ENCODE measurements at regions not wholly inside any gene's neighbourhood (a gene's known extent, or its start where the extent isn't known, plus 50 kb on each side); places are given as distances from the start of the nearest gene placed in this dataset.
A peak's percentile ranks its signal among the peaks of the same experiment; 100 is the strongest.

- 78 to 85% (median 82%) methylated on average over 9 of the region's 9 CpGs for WGBS, 5 donors
- H3K36me3 ChIP-seq, result peaks cover 0 to 39% (median 0%) of the 10 kb centered on the region in 6 donors
These were observed 65.8 kb upstream of the ANTXRL start for GRCh38 chr10:46220872-46221538.

GRCh38 chr10:46222364-46222935, 64.3 kb upstream of the ANTXRL start:
- Histone ChIP-seq H3K4me3 (no peak overlapping the region), H3K4me1 (peaks cover 0 to under 1% (median 0%) of the 10 kb centered on the region in 6 donors), H3K36me3 (peaks cover 0 to 28% (median 0%) of the 10 kb centered on the region in 6 donors), H3K27ac (no peak overlapping the region), H3K27me3 (replicated peaks in 1 of 7) (no peaks in the 10 kb centered on the region), H3K9me3 (no peaks in the 10 kb centered on the region)
- no peak for DNase-seq
- 92 to 96% (median 94%) methylated on average over 4 of the region's 4 CpGs for WGBS, 5 donors
- intact Hi-C loops (cut with DNase I; ENCODE audit: low total_unique reads), result no loop called here
- TF ChIP-seq CTCF (IDR thresholded peaks at IDR 0.05 in 8 of 11, conservative IDR thresholded peaks at IDR 0.05 in 3 of 11) (no peak), POLR2AphosphoS5 (IDR thresholded peaks at IDR 0.05) (no peak), POLR2A (IDR thresholded peaks at IDR 0.05) (no peak)

More at GRCh38 chr10:46220872-46221538, 65.8 kb upstream of the ANTXRL start:
- H3K27ac ChIP-seq, result no peak overlapping the region
- no peaks in the 10 kb centered on the region for H3K9me3 ChIP-seq
- H3K4me3 ChIP-seq, result no peak overlapping the region
- TF ChIP-seq CTCF (IDR thresholded peaks at IDR 0.05 in 8 of 11, conservative IDR thresholded peaks at IDR 0.05 in 3 of 11) (no peak), POLR2AphosphoS5 (IDR thresholded peaks at IDR 0.05) (no peak), POLR2A (IDR thresholded peaks at IDR 0.05) (no peak)
- no peaks in the 10 kb centered on the region for H3K4me1 ChIP-seq
- intact Hi-C loops (cut with DNase I; ENCODE audit: low total_unique reads), result no loop called here
- DNase-seq, result peak; percentile 49
- no peaks in the 10 kb centered on the region for H3K27me3 ChIP-seq (replicated peaks in 1 of 7)

GRCh38 chr10:46223064-46223480, 63.7 kb upstream of the ANTXRL start:
- Histone ChIP-seq H3K27ac (no peak overlapping the region), H3K36me3 (peaks cover 0 to 28% (median 0%) of the 10 kb centered on the region in 6 donors), H3K27me3 (replicated peaks in 1 of 7) (no peaks in the 10 kb centered on the region), H3K4me1 (peaks cover 0 to 7% (median 0%) of the 10 kb centered on the region in 6 donors), H3K9me3 (no peaks in the 10 kb centered on the region), H3K4me3 (no peak overlapping the region)
- TF ChIP-seq CTCF (IDR thresholded peaks at IDR 0.05 in 8 of 11, conservative IDR thresholded peaks at IDR 0.05 in 3 of 11) (peak in 2 of 11 experiments; percentile 10 to 11), POLR2AphosphoS5 (IDR thresholded peaks at IDR 0.05) (no peak)
- peak; percentile 54 for DNase-seq
- WGBS, 5 donors, result 85 to 100% (median 96%) methylated on average over 4 to 5 of the region's 5 CpGs
- intact Hi-C loops (cut with DNase I; ENCODE audit: low total_unique reads), result no loop called here

- intact Hi-C loops (cut with DNase I; ENCODE audit: low total_unique reads), result no loop called here
- no peak overlapping the region for H3K4me3 ChIP-seq
- no peaks in the 10 kb centered on the region for H3K9me3 ChIP-seq
- H3K27ac ChIP-seq, result no peak overlapping the region
- peak; percentile 44 for DNase-seq
- WGBS, 5 donors, result 87 to 98% (median 96%) methylated on average over 7 to 10 of the region's 10 CpGs
- H3K36me3 ChIP-seq, result peaks cover 0 to 28% (median 0%) of the 10 kb centered on the region in 6 donors
- no peaks in the 10 kb centered on the region for H3K27me3 ChIP-seq (replicated peaks in 1 of 7)
- peaks cover 0 to 14% (median 3%) of the 10 kb centered on the region in 6 donors for H3K4me1 ChIP-seq
- no peak for TF ChIP-seq CTCF (IDR thresholded peaks at IDR 0.05 in 8 of 11, conservative IDR thresholded peaks at IDR 0.05 in 3 of 11)
- TF ChIP-seq POLR2A (IDR thresholded peaks at IDR 0.05), result no peak
- TF ChIP-seq POLR2AphosphoS5 (IDR thresholded peaks at IDR 0.05), result no peak
These were observed 63.0 kb upstream of the ANTXRL start for GRCh38 chr10:46223626-46224413.

Data from spleen (tissue), 11 donors.